ENCODE measurements at regions not wholly inside any gene's neighbourhood (a gene's known extent, or its start where the extent isn't known, plus 50 kb on each side); places are given as distances from the start of the nearest gene placed in this dataset.
A peak's percentile ranks its signal among the peaks of the same experiment; 100 is the strongest.
"Not testable (repeated sequence)": the region's sequence is repeated elsewhere in the genome, so short reads cannot be mapped to it uniquely, and the experiment has no call there.

DNA sequence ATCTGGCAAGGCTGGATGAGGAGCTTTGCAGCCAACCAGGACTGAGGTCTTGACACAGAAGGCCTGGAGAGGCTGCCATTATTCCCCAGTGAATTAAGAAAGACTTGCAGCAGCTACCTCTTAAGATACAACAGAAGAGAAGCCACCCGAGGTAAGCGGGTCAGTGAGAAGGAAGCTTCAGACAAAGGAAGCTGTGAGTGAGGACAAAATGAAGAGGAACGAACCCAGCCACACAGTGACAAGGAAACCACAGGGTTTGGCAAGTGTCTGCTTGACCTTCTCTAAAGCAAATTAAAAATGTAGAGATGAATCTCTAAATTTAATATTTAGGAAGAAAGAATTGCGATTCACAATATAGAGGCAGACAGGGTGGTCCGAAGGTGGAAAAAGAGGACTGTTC, 281.8 kb upstream of the FRG1 start:
- DNase-seq, result peak in 2 of 42 donors; percentile 6 to 16
- intact Hi-C loops (cut with DNase I), result not testable (repeated sequence)

DNA sequence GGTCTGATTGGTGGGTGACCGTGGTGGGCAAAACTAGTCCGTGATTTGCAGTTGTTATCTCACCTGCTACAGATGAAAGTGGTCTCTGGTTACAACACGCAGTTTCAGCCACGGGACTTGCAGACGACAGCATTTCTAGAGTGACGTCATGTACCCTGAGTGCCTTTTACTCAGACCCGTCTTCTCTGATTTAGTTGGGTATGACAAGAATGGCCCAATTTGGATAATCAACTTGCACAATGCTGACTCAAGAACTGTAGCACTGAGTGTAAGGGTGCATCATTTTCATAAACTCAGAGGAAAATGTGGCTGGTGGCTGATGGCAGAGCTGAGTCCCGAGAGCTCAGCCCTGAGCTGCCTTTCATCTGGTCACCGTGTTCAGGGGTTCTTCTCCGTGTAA, 281.4 kb upstream of the FRG1 start:
- intact Hi-C loops (cut with DNase I), result no loop called here
- DNase-seq, result no peak

DNA sequence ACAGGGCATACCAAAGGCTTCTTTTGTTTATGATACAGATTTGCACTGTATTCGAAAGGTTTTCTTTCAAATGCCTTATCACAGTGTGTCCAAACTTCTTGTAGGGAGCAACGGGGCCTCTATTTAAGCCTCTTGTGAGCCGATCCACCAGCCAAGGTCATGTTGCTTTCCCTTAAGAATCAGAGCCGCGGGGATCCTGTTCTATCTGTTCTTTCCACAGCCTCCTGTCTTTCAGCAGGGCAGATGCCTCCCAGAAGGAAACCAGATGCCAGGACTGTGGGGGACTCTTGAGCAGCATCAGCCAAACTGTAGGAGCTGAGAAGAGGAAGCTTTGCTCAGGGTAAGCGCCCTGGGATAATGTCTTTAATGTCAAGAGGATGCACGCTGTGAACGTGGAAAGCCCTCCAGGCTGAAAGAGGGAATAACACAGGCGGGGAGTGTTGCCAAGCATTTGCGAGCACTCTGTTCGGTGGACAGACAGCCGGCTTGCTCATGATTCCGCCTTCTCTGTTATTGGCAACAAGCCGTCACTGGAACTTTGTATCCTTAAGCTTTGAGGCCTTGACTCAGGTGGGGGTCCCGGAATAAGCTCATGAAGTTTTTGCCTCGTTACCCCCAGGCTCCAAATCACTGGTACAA, 279.8 kb upstream of the FRG1 start:
- DNase-seq, result no peak
- intact Hi-C loops (cut with DNase I), result no loop called here

DNA sequence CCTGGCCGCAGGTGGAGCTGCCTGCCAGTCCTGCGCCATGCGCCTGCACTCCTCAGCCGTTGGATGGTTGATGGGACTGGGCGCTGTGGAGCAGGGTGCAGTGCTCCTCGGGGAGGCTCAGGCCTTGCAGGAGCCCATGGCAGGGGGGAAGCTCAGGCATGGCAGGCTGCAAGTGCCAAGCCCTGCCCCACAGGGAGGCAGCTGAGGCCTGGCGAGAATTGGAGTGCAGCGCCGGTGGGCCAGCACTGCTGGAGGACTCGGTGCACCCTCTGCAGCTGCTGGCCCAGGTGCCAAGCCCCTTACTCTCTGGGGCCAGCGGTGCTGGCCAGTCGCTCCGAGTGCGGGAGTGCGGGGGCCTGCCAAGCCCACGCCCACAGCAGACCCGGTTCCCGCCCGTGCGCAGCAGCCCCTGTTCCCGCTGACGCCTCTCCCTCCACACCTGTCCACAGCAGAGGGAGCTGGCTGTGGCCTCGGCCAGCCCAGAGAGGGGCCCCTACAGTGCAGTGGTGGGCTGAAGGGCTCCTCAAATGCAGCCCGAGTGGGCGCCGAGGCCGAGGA, 275.9 kb upstream of the FRG1 start:
- DNase-seq, result no peak
- intact Hi-C loops (cut with DNase I), result no loop called here

DNA sequence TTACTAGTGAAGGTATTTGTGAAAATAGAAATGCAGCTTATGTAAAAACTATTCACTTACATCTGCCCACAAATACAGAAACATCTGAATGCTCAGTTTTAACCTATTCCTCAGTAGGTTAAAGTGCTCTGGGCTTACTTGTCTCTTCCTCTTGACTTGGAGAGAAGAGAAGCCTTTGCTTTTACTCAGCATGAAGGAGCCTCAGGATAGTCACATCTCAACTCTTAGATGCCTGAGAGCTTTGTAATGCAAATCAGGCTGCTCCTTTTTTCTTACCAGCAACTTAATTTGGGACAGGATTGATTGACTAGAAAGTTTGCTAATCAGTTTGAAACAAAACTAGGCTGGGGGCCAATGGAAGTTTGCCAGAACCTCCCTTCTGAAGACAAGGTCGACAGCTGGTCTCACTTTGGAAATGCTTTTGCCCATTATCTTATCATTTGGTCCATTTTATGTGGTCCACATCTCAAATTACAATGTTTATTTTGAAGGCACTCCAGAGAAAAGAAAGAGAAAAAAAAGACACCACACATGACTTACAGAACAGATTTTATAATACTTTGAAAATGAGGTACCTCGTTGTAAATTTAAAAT, 274.9 kb upstream of the FRG1 start:
- intact Hi-C loops (cut with DNase I); DNase-seq: not testable (repeated sequence)

DNA sequence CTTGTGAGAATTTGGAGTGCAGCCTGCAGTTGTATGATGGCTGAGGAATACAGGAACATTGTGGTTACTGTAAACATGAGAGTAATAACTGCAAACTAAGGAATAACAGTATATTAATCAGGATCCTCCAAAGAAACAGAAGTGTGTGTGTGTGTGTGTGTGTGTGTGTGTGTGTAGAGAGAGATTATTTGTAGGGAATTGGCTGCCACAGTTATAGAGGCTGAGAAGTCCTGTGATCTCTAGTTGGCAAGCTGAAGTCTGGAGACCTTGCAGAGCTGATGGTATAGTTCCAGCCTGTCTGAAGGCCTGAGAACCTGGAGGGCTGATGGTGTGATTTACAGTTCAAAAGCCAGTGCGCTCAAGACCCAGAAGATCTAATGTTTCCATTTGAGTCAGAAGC, 273.3 kb upstream of the FRG1 start:
- intact Hi-C loops (cut with DNase I); DNase-seq: not testable (repeated sequence)

DNA sequence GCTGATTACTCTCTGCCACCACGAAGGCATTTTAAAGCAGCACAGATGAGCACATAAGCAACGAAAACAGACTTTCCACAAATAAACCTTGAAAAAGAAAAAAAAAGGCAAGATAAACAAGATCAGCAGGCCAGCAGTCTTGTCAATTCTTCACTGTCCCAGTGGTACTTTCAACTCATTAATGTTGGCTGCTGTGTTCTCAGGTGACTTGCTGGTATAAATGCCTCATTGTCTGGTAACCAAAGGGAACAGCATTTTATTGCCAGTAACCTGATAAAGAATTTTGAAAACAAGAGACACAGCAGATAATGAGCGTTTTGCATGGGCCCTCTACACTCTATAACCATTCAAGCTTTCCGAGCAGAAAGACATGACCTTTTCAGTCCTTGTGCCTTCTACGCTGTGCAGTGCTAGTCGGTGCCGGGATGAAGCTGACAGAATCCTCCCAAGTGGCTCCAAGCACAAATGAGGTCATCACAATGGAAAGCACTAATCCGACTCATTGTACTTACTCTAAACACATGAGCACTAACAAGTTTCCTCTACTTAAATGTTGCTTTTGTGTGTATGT, 242.9 kb upstream of the FRG1 start:
- DNase-seq; intact Hi-C loops (cut with DNase I): not testable (repeated sequence)

DNA sequence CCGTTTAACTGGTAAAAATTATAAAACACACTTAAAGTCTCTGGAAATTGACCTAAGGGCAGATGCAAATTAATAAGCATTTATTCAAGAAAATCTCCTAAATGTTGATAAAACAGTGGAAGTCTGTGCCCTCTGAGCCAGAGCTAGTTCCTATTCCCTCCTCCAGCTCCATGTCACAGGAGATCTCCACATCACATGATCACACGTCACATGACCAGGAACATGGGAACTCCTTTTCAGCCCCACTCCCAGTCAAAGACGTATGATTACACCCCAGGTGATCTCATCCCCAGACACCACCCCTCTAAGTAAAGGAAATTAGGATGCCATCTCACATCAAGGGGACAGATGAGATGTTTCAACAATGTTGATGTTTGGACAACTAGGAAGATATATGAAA, 237.7 kb upstream of the FRG1 start:
- intact Hi-C loops (cut with DNase I); DNase-seq: not testable (repeated sequence)

DNA sequence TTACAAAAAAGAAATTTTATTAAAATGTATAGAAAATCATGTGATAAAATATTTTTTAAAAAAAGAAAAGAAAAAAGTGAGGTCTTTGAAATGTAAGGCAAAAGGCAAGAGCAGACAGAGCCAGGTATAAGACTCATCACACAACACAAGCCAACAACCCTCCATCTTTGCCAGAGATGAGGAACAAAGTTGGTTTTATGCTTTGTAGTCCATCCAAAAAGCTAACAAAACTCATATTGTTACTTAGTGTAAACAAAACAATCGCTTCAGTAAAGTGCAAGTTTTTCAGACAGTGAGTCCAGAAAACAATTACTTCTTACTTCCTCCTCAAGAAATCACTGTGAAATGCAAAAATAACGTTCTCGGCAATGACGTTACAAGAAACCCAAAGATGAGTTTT, 233.9 kb upstream of the FRG1 start:
- intact Hi-C loops (cut with DNase I), result not testable (repeated sequence)
- DNase-seq, result peak in 1 of 42 donors; percentile 17

DNA sequence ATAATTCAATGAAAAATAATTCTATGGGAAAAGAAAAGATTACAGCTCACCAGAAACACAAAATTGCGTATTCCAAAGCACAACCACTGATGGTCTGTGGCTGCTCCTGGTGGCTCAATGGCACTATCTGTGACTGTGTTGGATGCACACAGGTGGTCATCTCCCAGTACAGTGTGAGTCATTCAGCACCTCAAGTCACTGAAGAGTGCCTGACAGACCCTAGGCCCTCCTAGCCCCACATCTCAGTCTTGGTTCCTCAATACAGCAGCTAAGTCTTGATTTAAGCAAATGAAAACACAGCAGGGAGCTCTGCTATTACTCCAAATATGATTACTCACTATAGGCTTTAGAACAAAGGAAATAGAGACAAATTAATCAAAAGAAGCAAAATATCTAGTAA, 233.4 kb upstream of the FRG1 start:
- intact Hi-C loops (cut with DNase I); DNase-seq: not testable (repeated sequence)

DNA sequence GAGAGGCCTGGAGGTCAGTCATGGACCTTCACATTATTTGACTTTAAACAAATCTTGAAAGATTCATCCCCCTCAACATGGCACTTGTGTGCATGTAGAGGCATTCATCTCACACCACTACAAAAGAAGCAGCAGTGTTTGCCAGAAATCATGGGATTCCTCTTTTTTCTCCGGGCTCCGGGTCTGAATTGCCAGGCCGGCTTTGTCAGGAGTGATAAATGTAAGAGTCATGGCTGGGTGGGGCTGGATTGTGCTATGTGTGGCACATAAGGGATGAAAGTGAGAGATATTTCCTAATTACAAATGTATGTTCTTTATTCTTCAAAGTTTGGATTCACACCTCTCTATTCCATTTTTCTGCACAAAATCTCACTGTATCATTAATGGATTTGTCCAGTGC, 228.7 kb upstream of the FRG1 start:
- intact Hi-C loops (cut with DNase I); DNase-seq: not testable (repeated sequence)

DNA sequence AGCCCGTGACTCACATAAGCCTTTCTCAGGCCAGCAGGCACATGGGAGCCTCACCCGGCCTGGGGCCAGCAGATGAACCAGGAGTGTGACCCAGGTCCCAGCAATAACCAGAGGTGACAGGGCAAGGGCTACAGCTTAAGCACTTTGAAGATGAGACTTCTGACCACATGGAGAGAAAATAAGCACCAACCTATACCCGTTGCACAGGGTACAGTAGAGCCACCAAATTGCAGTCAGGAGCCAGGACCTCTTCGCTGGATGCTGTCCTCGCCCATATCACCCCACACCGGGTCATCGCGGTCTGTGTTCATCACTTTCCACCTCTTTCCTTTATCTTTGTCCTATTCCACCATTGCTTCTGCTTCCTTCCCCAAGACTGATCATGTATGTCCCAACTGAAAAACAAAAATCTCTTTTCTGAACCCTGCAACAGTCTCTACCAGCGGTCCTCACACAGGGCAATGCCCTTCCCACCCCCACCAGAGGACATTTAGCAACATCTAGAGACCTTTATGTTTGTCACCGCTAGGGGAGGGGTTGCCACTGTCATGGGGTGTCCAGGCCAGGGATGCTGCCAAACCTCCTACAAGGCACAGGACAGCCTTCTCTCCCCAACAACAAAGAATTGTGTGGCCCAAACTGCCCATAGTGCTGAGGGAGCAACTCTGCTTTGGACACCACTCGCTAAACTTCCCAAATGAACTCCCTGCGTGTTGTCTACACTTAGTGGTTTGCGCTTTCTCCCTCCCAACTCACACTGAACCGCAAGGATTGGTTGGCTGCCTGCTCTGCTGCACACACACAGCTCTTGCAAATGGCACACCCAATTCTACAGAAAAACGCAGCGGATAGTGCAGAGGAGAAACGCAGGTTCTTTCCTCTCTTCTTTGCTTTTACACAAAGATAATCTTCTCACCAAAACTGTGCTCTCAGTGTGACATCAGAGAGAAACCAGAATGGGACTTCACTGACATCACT, 219.4 kb upstream of the FRG1 start:
- DNase-seq, result not testable (repeated sequence)

DNA sequence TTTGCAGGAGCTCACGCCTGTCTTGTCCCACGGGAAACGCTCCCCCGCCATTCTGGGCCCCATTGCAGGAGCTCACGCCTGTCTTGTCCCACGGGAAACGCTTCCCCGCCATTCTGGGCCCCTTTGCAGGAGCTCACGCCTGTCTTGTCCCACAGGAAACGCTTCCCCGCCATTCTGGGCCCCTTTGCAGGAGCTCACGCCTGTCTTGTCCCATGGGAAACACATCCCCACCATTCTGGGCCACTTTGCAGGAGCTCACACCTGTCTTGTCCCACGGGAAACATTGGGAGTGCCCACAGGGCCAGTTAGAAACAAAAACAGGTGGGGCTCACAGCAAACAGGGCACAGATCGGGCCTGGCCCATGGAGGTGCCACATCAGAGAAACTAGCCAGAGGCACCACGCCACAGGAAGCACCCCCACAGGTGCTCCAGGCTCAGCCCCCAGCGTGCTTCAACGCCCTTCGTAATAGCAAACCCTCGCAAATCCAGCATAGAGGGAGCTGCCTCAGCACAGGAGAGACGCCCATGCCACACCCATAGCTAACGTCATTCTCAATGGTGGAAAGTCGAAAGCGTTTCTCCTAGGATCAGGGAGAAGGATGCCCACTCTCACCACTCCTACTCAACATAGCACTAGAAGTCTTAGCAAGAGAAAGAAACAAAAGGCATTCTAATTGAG, 218.2 kb upstream of the FRG1 start:
- DNase-seq, result peak in 19 of 42 donors; percentile 9 to 76 (median 49)
- intact Hi-C loops (cut with DNase I), result not testable (repeated sequence)

More for the DNA sequence above, 219.4 kb upstream of the FRG1 start:
- intact Hi-C loops (cut with DNase I), result not testable (repeated sequence)

DNA sequence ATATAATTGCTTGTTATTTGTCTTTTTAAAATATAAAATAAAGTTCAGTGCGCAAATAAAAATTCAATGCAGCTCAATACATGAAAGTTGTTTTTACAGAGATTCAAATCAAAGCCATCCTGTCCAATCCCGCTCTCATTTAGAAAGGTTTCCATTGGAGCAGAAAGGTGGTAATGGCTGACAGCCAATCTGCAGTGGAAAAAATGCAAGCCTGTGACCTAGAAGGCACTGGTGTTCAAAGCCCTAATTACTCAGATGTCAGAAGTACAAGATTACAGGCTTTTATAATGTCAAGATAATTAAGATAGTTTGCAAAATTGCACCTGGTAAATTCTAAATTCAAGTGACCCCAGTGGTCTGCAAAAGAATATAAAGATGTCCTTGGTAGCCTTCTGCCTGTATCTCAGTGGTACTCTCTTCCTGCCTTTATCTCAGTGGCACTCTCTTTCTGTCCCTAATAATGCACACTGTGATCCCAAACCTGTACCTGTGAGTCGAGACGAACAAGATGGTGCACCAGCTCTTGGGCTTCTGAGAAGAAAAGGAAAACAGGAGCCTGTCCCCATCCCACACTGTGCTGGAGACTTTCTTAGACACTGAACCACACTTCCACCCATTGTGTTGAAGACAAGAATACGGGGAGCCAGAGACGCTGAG, 212.6 kb upstream of the FRG1 start:
- DNase-seq; intact Hi-C loops (cut with DNase I): not testable (repeated sequence)

DNA sequence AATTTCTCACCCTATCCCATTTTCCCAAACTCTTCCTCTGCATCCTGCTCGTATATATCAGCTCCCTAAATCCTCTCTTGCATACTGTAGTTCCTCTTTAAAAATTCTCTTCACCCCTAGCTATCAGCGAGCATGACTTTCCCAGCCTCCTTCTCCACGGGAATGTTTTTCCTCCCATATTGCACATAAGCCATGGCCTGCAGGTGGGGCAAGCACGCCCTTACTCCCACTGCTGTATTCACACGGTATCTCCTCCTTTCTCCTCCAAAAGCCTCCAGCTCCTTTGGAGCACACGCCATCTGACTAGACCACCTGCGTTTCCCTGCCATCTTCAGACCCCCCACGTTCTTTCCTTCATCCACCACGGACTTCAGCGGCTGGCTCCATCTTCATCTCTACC, 208.7 kb upstream of the FRG1 start:
- DNase-seq; intact Hi-C loops (cut with DNase I): not testable (repeated sequence)

DNA sequence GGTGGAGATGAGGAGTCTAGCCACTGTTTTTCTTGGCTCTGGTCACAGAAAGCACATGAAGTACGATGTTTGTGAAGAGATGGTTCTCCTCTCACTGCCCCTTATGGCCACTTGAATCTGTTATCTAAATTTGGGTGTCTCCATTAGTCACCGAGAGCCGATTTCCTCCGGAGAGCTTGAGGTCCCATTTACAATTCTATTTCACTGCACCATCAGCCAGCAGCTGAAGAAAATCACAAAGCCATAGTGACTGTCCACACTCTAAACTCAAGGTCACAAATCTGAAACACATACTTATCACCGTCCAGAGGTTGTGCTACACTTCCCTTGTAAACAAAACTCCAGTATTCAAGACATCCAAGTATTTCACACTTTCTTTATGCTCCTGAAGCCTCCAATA, 207.2 kb upstream of the FRG1 start:
- intact Hi-C loops (cut with DNase I); DNase-seq: not testable (repeated sequence)

DNA sequence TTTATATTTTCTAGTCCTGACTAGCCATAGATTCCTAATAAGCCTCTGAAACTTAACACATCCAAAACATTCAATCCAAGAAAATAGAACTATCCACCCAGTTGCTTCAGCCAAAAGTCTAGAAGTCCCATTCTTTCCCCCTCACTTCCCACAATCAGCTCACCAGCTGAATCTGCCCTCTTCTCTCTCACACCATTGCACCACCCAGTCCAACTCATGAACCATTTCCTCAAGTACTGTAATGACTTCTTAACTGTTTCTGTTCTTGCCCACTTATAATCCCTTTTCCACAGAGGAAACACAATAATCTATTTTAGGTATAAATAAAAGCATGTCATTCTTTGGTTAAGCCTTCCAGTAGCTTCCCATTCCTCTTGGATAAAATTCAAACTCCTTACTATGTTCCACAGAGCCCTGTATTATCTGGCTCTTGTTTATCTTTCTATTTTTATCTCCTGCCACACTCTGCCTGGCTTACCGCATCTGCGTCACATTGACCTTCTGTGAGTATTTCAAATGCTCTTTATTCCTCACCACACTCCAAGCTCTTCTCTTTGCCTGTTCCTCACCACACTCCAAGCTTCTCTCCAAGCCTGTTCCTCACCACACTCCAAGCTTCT, 205.9 kb upstream of the FRG1 start:
- DNase-seq; intact Hi-C loops (cut with DNase I): not testable (repeated sequence)

DNA sequence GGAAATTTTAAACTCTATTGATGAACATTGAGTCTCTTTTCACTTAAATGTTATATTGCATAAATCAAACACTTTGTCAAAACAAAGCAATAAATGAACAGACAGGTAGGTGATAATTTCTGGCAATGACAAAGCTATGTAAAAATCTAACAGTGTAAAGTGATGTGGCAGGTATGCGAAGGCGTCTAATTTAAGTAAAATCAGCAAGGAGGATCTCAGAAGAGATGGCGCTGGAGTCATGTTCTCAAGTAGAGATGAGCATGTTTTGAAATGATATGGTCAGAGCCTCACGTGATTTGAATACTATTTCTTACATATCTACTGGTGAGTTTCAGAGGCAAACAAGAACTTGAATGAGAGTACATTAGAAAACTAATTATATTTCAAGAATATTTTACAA, 204.0 kb upstream of the FRG1 start:
- DNase-seq, result peak in 6 of 42 donors; percentile 9 to 56 (median 24)
- intact Hi-C loops (cut with DNase I), result not testable (repeated sequence)

All from head of caudate nucleus (tissue), 42 donors.